ENCODE measurements at regions not wholly inside any gene's neighbourhood (a gene's known extent, or its start where the extent isn't known, plus 50 kb on each side); places are given as distances from the start of the nearest gene placed in this dataset.
A peak's percentile ranks its signal among the peaks of the same experiment; 100 is the strongest.

DNA sequence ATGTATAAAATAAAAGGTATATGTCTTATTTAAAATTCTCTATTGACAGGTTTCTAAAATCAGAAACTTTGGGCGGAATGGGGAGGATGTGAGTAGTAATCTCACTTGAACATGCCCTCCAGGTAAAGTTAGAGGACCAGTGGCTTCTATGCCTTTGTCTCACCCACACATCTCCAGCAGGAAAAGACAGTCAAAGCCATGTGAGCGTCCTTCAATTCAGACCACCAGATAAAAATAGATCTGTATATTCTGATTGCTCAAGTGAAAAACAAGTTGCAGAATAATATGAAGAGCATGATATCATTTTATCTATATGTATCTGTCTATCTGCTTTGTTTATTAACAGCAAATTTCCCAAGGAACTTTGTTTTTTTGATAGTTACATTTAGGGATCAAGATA is 152.2 kb downstream of the TMCO5A start:
- no peaks in the 10 kb centered on the region for H3K27me3 ChIP-seq (ENCODE audit: control insufficient read depth, insufficient read depth, low read length)
- no peak overlapping the region for H3K4me3 ChIP-seq (ENCODE audit: low read length)
- DNase-seq: no peak
- no peaks in the 10 kb centered on the region for H3K4me1 ChIP-seq (ENCODE audit: control insufficient read depth, insufficient read depth, low read length)
- no CpG with 5 or more reads among the region's 2 CpGs for WGBS (ENCODE audit: insufficient coverage)
- no peaks in the 10 kb centered on the region for H3K36me3 ChIP-seq (ENCODE audit: control insufficient read depth, insufficient read depth, low read length)
- no peaks in the 10 kb centered on the region for H3K9me3 ChIP-seq (replicated peaks; ENCODE audit: control insufficient read depth, low read depth, low read length)
- no peak overlapping the region for H3K27ac ChIP-seq (ENCODE audit: low read length)

DNA sequence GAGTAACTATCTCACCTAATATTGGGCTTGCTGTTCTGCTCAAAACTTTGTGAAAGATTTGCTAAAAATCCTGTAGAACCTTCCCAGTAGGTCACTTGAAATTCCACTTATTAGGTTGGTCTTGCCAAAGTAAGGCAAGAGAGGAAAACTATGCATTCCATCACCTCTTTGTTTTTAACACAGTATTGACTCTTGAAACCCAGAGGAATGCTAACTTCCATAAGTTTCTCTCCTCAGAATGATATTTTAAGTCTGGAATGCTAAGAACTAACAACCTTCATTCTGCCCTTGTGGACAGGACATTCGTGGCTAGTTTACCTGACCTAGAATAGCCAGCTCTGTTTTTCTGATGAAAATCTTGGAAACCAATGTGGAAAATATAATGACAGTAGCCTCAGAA is 154.5 kb downstream of the TMCO5A start:
- H3K4me3 ChIP-seq (ENCODE audit: low read length): no peak overlapping the region
- H3K27ac ChIP-seq (ENCODE audit: low read length): no peak overlapping the region
- H3K36me3 ChIP-seq (ENCODE audit: control insufficient read depth, insufficient read depth, low read length): no peaks in the 10 kb centered on the region
- no peaks in the 10 kb centered on the region for H3K9me3 ChIP-seq (replicated peaks; ENCODE audit: control insufficient read depth, low read depth, low read length)
- no CpG with 5 or more reads among the region's 1 CpG for WGBS (ENCODE audit: insufficient coverage)
- DNase-seq: peak; percentile 61
- H3K4me1 ChIP-seq (ENCODE audit: control insufficient read depth, insufficient read depth, low read length): no peaks in the 10 kb centered on the region
- no peaks in the 10 kb centered on the region for H3K27me3 ChIP-seq (ENCODE audit: control insufficient read depth, insufficient read depth, low read length)

DNA sequence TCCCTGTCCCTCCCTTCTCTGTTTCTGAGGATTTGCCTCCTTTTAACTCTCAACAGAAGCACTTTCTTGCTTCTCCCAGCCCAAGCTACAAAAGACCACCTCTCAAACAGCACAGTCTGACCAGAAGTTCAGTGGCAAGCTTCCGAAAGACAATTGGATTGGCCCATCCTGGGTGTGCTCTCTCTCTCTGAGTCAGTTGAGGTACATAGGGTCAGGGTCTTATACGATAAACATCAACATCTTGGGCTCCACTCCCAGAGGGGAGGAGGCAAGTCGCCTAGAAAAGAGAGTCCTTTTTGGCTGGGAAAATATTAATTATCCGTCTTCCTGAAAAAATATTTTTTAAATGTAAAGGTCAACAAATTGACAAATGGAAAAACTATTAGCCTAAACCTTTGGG is 155.8 kb downstream of the TMCO5A start:
- no peaks in the 10 kb centered on the region for H3K4me1 ChIP-seq (ENCODE audit: control insufficient read depth, insufficient read depth, low read length)
- no peaks in the 10 kb centered on the region for H3K36me3 ChIP-seq (ENCODE audit: control insufficient read depth, insufficient read depth, low read length)
- H3K27me3 ChIP-seq (ENCODE audit: control insufficient read depth, insufficient read depth, low read length): no peaks in the 10 kb centered on the region
- no CpG with 5 or more reads among the region's 4 CpGs for WGBS (ENCODE audit: insufficient coverage)
- DNase-seq: no peak
- no peaks in the 10 kb centered on the region for H3K9me3 ChIP-seq (replicated peaks; ENCODE audit: control insufficient read depth, low read depth, low read length)
- H3K4me3 ChIP-seq (ENCODE audit: low read length): no peak overlapping the region
- H3K27ac ChIP-seq (ENCODE audit: low read length): peak overlapping the region; percentile 69

DNA sequence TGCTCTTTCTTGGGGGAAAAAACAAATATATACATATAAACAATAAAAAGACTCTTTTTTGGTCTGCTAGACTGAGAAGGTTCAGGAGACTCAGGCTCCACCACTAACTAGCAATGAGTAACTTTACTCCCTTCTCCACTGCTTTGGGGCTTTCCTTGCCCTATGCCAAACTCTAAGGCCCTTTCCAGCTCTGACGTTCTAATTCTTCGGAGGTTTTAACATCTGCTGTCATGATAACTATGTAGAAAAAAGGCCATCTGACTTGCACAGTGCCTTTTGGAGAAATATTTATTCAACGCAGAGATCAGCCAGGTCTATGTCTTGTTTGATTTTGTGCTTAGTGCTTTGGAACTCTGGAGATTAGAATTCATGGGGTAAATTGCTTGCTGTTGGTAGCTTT is 156.2 kb downstream of the TMCO5A start:
- H3K27me3 ChIP-seq (ENCODE audit: control insufficient read depth, insufficient read depth, low read length): no peaks in the 10 kb centered on the region
- no peak overlapping the region for H3K4me3 ChIP-seq (ENCODE audit: low read length)
- H3K36me3 ChIP-seq (ENCODE audit: control insufficient read depth, insufficient read depth, low read length): no peaks in the 10 kb centered on the region
- peaks cover under 1% of the 10 kb centered on the region for H3K9me3 ChIP-seq (replicated peaks; ENCODE audit: control insufficient read depth, low read depth, low read length)
- no peaks in the 10 kb centered on the region for H3K4me1 ChIP-seq (ENCODE audit: control insufficient read depth, insufficient read depth, low read length)
- peak; percentile 61 for DNase-seq
- no CpG with 5 or more reads among the region's 3 CpGs for WGBS (ENCODE audit: insufficient coverage)
- H3K27ac ChIP-seq (ENCODE audit: low read length): no peak overlapping the region

DNA sequence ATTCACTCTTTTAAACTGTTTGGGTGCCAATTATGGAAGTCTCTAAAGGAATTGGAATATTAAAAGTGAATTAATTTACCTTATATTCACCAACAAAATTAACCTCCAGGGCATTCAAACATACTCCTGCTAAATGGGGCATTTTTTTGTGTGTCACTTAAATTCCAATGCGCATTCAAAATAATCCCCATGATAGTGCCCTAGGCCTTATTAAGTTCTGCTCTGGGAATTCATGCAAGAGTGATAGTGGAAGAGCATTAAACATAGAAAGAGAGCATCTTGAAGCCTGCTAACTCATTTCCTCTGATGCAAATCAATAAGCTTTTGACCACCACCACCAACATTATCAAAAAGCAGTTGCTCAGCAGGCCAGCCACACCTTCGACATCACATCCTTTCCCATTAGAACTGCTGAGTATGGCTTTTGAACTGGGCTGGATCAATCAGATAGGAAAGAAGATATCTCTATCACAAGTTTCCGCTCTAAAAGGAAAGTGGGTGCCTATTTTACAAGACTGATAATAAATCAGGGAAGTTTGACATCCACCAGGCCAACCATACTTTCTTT is 156.7 kb downstream of the TMCO5A start:
- Histone ChIP-seq H3K36me3 (ENCODE audit: control insufficient read depth, insufficient read depth, low read length) (no peaks in the 10 kb centered on the region), H3K4me1 (ENCODE audit: control insufficient read depth, insufficient read depth, low read length) (no peaks in the 10 kb centered on the region), H3K4me3 (ENCODE audit: low read length) (no peak overlapping the region), H3K27me3 (ENCODE audit: control insufficient read depth, insufficient read depth, low read length) (no peaks in the 10 kb centered on the region), H3K27ac (ENCODE audit: low read length) (no peak overlapping the region), H3K9me3 (replicated peaks; ENCODE audit: control insufficient read depth, low read depth, low read length) (peaks cover 5% of the 10 kb centered on the region)
- WGBS (ENCODE audit: insufficient coverage): no CpG with 5 or more reads among the region's 3 CpGs
- no peak for DNase-seq

DNA sequence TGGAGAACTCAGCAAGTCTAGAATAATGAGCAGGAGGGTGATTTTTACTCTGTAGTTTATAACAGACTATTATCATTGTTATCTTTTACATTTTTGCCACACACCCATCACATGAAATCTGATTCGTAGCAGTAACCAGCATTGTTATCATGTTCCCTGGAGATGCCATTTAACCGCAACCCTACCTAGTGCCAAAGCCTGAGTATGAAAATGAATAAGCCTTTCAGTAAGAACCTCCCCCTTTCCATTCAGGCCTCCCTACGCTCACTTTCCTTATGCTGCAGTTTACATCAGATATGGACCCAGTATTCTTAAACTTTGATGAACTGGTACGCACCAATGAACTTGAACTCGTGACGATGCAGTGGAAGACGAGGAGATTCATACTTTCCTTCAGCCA is 158.7 kb upstream of the SPRED1 start:
- H3K4me3 ChIP-seq (ENCODE audit: low read length): no peak overlapping the region
- no peaks in the 10 kb centered on the region for H3K27me3 ChIP-seq (ENCODE audit: control insufficient read depth, insufficient read depth, low read length)
- H3K36me3 ChIP-seq (ENCODE audit: control insufficient read depth, insufficient read depth, low read length): no peaks in the 10 kb centered on the region
- H3K4me1 ChIP-seq (ENCODE audit: control insufficient read depth, insufficient read depth, low read length): no peaks in the 10 kb centered on the region
- H3K27ac ChIP-seq (ENCODE audit: low read length): no peak overlapping the region
- 79% methylated on average over 2 of the region's 7 CpGs for WGBS (ENCODE audit: insufficient coverage)
- DNase-seq: no peak
- peaks cover 12% of the 10 kb centered on the region for H3K9me3 ChIP-seq (replicated peaks; ENCODE audit: control insufficient read depth, low read depth, low read length)

DNA sequence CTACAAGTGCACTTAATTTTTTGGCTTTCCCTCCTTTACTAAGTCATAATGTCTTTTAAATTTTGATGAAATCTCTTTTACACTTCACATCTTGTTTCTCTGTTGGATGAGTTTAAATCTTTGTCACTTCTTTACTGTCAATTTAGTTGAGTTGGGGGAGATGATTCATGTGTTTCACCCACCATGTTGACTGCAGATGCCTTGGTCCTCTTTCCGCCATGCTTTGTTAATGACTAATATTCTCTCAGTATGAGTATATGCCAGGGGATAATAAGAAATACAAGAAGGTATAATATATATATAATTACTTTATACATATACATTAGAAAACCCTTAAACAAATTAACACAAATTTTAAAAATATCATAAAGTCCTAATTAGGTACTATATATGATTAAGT is 149.7 kb upstream of the SPRED1 start:
- DNase-seq: no peak
- H3K36me3 ChIP-seq (ENCODE audit: control insufficient read depth, insufficient read depth, low read length): no peaks in the 10 kb centered on the region
- WGBS (ENCODE audit: insufficient coverage): no CpG with 5 or more reads among the region's 1 CpG

DNA sequence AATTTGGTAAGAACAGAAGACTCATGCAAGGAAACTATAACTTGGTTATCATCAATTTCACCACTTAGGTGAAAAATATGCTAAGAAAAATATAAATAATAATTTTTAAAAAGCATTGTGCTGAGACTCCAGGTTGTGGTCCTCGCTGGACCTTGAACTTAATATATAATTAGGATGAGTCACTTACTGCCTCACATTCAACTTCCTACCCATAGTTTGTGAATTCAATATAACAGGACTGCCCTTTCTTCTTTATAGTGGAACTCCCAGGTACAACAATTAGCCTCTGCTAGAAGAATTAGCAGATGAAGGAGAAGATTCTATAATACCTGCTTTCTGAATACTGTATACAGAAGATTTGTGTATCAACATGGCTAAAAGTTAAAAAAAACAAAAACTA is 149.1 kb upstream of the SPRED1 start:
- no peaks in the 10 kb centered on the region for H3K4me1 ChIP-seq (ENCODE audit: control insufficient read depth, insufficient read depth, low read length)
- no peak overlapping the region for H3K27ac ChIP-seq (ENCODE audit: low read length)
- no peaks in the 10 kb centered on the region for H3K27me3 ChIP-seq (ENCODE audit: control insufficient read depth, insufficient read depth, low read length)
- DNase-seq: no peak
- WGBS (ENCODE audit: insufficient coverage): no CpG with 5 or more reads among the region's 1 CpG
- no peaks in the 10 kb centered on the region for H3K9me3 ChIP-seq (replicated peaks; ENCODE audit: control insufficient read depth, low read depth, low read length)
- no peaks in the 10 kb centered on the region for H3K36me3 ChIP-seq (ENCODE audit: control insufficient read depth, insufficient read depth, low read length)
- no peak overlapping the region for H3K4me3 ChIP-seq (ENCODE audit: low read length)

More for the DNA sequence above, 149.7 kb upstream of the SPRED1 start:
- Histone ChIP-seq H3K4me1 (ENCODE audit: control insufficient read depth, insufficient read depth, low read length) (no peaks in the 10 kb centered on the region), H3K27ac (ENCODE audit: low read length) (no peak overlapping the region), H3K9me3 (replicated peaks; ENCODE audit: control insufficient read depth, low read depth, low read length) (peaks cover 2% of the 10 kb centered on the region), H3K27me3 (ENCODE audit: control insufficient read depth, insufficient read depth, low read length) (no peaks in the 10 kb centered on the region), H3K4me3 (ENCODE audit: low read length) (no peak overlapping the region)

DNA sequence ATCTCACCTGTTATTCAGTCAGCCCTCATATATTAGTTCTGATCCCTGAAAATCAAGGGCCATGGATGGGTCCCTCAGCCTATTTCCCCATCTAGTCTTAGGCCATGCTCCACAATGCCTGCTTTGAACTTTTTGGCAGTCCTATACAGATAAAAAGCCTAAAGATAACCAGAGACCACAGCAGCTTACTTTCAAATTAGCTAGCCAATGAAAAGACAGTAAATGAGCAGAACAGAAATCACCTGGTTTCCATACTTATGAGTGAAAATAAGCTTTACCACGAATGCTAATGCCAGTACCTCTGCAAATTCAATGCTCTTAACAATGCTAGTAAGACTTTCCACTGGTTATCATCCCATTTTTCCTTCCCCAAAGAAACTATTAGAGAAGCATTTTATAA is 141.6 kb upstream of the SPRED1 start:
- Histone ChIP-seq H3K27me3 (ENCODE audit: control insufficient read depth, insufficient read depth, low read length) (no peaks in the 10 kb centered on the region), H3K36me3 (ENCODE audit: control insufficient read depth, insufficient read depth, low read length) (no peaks in the 10 kb centered on the region), H3K27ac (ENCODE audit: low read length) (no peak overlapping the region), H3K4me1 (ENCODE audit: control insufficient read depth, insufficient read depth, low read length) (no peaks in the 10 kb centered on the region), H3K4me3 (ENCODE audit: low read length) (no peak overlapping the region), H3K9me3 (replicated peaks; ENCODE audit: control insufficient read depth, low read depth, low read length) (no peaks in the 10 kb centered on the region)
- no CpG with 5 or more reads among the region's 1 CpG for WGBS (ENCODE audit: insufficient coverage)
- no peak for DNase-seq

DNA sequence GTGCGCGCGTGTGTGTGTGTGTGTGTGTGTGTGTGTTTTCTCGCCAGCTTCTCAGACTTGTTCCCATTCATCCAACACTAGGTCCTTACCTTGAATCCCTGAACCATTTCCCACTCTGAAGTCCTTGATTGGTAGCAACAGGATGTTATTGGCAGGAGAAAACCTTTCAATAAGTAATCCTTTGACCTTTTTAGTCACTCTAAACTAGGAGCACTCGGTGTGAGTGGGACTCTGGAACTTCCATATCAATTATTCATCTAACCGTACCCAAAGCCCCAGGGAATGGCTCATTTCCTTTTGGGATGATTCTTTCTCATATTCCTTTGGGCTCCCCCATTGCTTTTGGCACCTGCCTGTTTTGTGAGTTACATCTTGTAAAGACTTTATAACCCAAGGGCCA is 140.2 kb upstream of the SPRED1 start:
- 40% methylated on average over 1 of the region's 6 CpGs for WGBS (ENCODE audit: insufficient coverage)
- Histone ChIP-seq H3K27me3 (ENCODE audit: control insufficient read depth, insufficient read depth, low read length) (no peaks in the 10 kb centered on the region), H3K4me1 (ENCODE audit: control insufficient read depth, insufficient read depth, low read length) (no peaks in the 10 kb centered on the region), H3K36me3 (ENCODE audit: control insufficient read depth, insufficient read depth, low read length) (no peaks in the 10 kb centered on the region), H3K9me3 (replicated peaks; ENCODE audit: control insufficient read depth, low read depth, low read length) (no peaks in the 10 kb centered on the region), H3K4me3 (ENCODE audit: low read length) (no peak overlapping the region), H3K27ac (ENCODE audit: low read length) (no peak overlapping the region)
- no peak for DNase-seq

DNA sequence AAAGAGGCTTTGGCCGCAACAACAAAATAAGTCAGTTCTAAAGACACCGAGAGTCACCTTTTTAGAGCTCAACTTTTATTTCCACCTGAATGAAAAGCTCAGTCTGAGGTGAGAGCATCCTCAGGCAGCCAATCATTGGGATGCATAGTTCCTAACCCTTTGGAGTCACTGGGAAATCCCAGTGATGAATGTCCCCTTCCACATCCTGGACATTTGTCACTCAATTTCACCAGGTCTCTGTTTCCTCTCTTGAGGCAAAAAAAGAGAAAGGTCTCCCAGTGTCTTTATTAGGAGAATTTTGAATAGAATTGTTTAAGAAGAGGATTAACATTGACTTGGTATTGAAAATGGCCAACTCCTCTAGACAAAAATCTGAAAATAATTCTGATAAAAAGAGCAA is 137.5 kb upstream of the SPRED1 start:
- H3K4me3 ChIP-seq (ENCODE audit: low read length): no peak overlapping the region
- no peaks in the 10 kb centered on the region for H3K9me3 ChIP-seq (replicated peaks; ENCODE audit: control insufficient read depth, low read depth, low read length)
- no peak for DNase-seq
- H3K36me3 ChIP-seq (ENCODE audit: control insufficient read depth, insufficient read depth, low read length): no peaks in the 10 kb centered on the region
- no peak overlapping the region for H3K27ac ChIP-seq (ENCODE audit: low read length)
- H3K4me1 ChIP-seq (ENCODE audit: control insufficient read depth, insufficient read depth, low read length): no peaks in the 10 kb centered on the region
- no peaks in the 10 kb centered on the region for H3K27me3 ChIP-seq (ENCODE audit: control insufficient read depth, insufficient read depth, low read length)
- WGBS (ENCODE audit: insufficient coverage): no CpG with 5 or more reads among the region's 2 CpGs

Data from muscle of leg (tissue), 3 donors.